ENCODE measurements at regions not wholly inside any gene's neighbourhood (a gene's known extent, or its start where the extent isn't known, plus 50 kb on each side); places are given as distances from the start of the nearest gene placed in this dataset.

GRCh38 chr2:74768401-74768914 is 65.5 kb upstream of the HK2 start:
- TF ChIP-seq CTCF (IDR thresholded peaks at IDR 0.05; ENCODE audit: low read depth, low read length) = no peak

GRCh38 chr2:74772046-74772445 is 61.9 kb upstream of the HK2 start:
- DNase-seq (ENCODE audit: extremely low read depth, low read depth) = no peak
- TF ChIP-seq CTCF (IDR thresholded peaks at IDR 0.05; ENCODE audit: low read depth, low read length) = no peak

More at GRCh38 chr2:74768401-74768914, 65.5 kb upstream of the HK2 start:
- no peak for DNase-seq (ENCODE audit: extremely low read depth, low read depth)

- TF ChIP-seq CTCF (IDR thresholded peaks at IDR 0.05; ENCODE audit: low read depth, low read length) = no peak
- no peak for DNase-seq (ENCODE audit: extremely low read depth, low read depth)
Observed at GRCh38 chr2:74777161-74777900, 56.6 kb upstream of the HK2 start.

- TF ChIP-seq CTCF (IDR thresholded peaks at IDR 0.05; ENCODE audit: low read depth, low read length) = no peak
- no peak for DNase-seq (ENCODE audit: extremely low read depth, low read depth)
Observed at GRCh38 chr2:74778381-74779264, 55.3 kb upstream of the HK2 start.

- no peak for TF ChIP-seq CTCF (IDR thresholded peaks at IDR 0.05; ENCODE audit: low read depth, low read length)
- no peak for DNase-seq (ENCODE audit: extremely low read depth, low read depth)
Observed at GRCh38 chr2:74779265-74779558, 54.7 kb upstream of the HK2 start.

GRCh38 chr2:74779587-74780135 is 54.3 kb upstream of the HK2 start:
- DNase-seq (ENCODE audit: extremely low read depth, low read depth) = no peak
- no peak for TF ChIP-seq CTCF (IDR thresholded peaks at IDR 0.05; ENCODE audit: low read depth, low read length)

Measured in AG09319 (cell line).